RWPE1 (cell line): ENCODE measurements at regions not wholly inside any gene's neighbourhood (a gene's known extent, or its start where the extent isn't known, plus 50 kb on each side); places are given as distances from the start of the nearest gene placed in this dataset.

Experiments used
- CTCF ChIA-PET: fragments of 350-600 bp; sonication (Branson Sonifier 250); formaldehyde crosslinking; extraction: SDS; loops from one replicate; lab custom pipeline; 2021; lab: Yijun Ruan, JAX
- POLR2A ChIA-PET: fragments of 400-600 bp; formaldehyde crosslinking; extraction: SDS; loops from one replicate; lab custom pipeline; 2020; ENCODE audit warnings: antibody characterized with exemption; ENCODE audit not compliant: low non-redundant PET; lab: Yijun Ruan, JAX
- DNase-seq: peaks from one replicate; pipeline ENCODE4 v3.0.0; 2012; ENCODE audit warnings: low spot score
- H3K27ac ChIP-seq: fragments of 450-650 bp; 2 replicates; pipeline ENCODE4 v1.5.1; 2017
- TF ChIP-seq, protein P1 (sequence below): fragments of 450-650 bp; conservative IDR thresholded peaks from 2 replicates; pipeline ENCODE4 v1.5.1; 2017; ENCODE audit warnings: low read depth, mild to moderate bottlenecking

DNA sequence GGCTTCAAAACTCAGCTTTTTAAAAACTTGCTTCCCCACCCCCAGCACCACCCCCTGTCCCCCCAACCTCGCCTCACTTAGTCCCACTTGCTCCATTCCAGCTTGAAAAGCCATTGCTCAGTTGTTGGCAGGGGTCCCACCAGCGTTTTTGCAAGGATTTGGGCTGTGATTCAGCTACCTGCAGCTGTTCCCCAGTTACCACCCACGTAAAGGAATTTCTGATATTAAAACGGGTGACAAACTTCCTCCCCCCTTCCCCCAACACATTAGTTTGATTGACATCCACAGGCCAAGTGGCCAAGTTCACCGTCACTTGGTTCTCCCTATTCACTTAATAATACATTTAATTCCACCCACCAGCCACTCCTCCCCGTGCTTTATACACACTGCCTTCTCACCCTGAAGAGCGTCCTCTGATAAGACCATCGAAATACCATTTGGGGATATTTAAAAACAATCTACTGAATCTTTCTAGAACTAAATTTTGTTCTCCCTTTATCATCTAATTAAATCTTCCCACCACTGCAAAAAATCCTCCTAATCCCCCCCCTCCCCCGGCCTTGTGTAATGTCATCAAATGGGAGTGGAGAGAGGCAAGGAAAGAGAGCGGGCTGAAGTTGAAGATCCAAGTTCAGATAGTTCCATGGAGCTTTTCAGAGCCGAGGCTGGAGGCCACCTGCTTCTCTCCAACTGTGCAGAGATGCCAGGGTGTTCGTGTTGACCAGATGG, 55.1 kb downstream of the SOX9 start:
- ChIA-PET POLR2A (no interaction called here), CTCF (no interaction called here)
- peak; percentile 39 for DNase-seq
- peak overlapping the region; percentile 56 for H3K27ac ChIP-seq
- TF ChIP-seq, protein P1, sequence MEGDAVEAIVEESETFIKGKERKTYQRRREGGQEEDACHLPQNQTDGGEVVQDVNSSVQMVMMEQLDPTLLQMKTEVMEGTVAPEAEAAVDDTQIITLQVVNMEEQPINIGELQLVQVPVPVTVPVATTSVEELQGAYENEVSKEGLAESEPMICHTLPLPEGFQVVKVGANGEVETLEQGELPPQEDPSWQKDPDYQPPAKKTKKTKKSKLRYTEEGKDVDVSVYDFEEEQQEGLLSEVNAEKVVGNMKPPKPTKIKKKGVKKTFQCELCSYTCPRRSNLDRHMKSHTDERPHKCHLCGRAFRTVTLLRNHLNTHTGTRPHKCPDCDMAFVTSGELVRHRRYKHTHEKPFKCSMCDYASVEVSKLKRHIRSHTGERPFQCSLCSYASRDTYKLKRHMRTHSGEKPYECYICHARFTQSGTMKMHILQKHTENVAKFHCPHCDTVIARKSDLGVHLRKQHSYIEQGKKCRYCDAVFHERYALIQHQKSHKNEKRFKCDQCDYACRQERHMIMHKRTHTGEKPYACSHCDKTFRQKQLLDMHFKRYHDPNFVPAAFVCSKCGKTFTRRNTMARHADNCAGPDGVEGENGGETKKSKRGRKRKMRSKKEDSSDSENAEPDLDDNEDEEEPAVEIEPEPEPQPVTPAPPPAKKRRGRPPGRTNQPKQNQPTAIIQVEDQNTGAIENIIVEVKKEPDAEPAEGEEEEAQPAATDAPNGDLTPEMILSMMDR, result no peak

DNA sequence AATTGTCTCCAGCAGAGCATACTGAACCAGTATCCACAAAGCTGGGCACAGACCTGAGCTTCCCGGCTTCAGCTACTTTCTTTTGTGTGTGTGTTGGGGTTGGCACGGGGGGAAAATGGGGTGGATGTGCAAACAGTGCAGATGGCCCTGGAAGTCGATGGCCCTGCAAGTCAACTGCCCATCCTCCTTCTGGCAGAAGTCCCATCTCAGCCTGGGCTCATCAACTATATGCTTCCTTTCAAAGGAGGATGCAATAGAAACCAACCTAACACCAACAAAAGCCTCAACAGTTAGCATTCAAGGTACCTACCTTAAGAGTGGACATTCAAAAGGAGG, 55.7 kb downstream of the SOX9 start:
- CTCF ChIA-PET, result no interaction called here
- H3K27ac ChIP-seq, result no peak overlapping the region
- TF ChIP-seq, protein P1, result no peak
- POLR2A ChIA-PET, result no interaction called here
- no peak for DNase-seq

DNA sequence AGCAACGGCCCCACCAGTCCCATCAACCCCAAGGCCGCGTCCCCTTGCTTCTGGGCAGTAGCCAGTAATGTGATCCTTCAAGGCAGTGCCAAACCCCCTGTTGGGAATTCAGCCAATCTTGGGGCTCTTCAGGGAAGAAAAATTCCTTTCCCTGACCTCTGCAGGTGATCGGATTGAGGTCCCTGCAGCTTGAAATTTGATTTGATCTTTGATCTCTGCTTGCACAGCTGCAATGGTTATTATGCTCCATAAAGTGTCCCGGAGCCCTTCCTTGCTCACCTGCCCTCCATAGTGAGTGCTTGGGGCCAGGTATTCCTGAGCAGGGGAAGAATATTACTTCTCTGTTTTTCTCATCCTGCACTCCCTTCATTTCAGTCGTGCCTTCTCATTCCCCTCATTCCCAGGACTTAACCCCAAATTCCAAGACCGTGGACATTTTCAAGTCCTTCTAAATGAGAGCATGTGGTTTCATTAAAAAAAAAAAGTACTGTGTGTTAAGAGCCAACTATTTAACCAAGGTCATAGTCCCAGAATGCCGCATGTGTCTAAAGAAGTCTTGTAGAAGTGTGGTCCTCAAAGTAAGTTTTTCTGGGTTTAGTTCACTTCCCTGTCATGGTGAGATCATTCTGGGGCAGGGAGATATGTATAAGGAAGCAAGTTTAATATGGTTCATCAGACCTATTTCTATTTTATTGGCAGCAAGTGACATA, 56.3 kb downstream of the SOX9 start:
- POLR2A ChIA-PET, result no interaction called here
- TF ChIP-seq, protein P1, result no peak
- CTCF ChIA-PET, result no interaction called here
- no peak for DNase-seq
- no peak overlapping the region for H3K27ac ChIP-seq

DNA sequence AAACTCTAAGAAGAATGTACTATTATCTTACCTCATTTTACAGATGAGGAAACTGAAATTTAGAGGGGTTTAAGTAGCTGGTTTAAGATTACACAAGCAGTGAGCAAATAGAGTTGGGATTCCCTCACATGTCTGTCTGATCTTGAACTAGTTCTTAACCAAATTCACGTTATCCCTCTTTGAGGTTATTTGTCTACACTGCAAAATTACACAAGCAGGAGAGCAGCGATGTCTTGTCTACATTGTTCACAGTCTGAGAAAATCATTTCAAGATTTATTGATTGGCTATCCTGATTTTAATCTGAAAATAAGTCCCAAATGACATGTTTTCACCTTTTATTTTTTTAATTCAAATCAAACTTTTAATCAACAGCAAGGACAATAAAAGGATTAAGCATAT, 56.9 kb downstream of the SOX9 start:
- DNase-seq, result no peak
- no peak overlapping the region for H3K27ac ChIP-seq
- ChIA-PET CTCF (no interaction called here), POLR2A (no interaction called here)
- TF ChIP-seq, protein P1, result no peak

DNA sequence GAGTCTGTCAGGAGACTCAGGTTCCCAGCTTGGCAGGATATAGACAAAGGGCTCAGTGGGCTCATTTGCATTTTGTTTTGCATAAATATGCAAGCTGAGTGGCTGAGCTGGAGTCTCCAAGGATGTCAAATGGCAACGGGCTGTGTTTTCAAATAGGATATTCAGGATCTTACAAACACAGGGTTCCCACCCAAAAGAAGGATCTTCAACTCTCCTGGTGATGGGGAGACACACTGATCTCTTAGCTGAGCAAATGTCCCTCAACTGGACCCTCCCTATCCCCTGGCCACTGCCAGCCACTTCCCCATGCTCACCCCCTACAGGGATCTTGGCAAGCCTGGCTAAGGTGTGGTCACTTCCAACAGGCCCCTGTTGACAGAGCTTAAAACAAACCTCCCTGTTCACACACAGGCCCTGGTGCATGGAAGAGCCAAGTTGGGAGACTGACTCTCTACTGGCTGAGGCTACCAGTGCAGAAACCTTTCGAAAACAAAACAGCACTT, 61.6 kb downstream of the SOX9 start:
- ChIA-PET CTCF (no interaction called here), POLR2A (no interaction called here)
- TF ChIP-seq, protein P1, result no peak
- no peak for DNase-seq
- H3K27ac ChIP-seq, result no peak overlapping the region

DNA sequence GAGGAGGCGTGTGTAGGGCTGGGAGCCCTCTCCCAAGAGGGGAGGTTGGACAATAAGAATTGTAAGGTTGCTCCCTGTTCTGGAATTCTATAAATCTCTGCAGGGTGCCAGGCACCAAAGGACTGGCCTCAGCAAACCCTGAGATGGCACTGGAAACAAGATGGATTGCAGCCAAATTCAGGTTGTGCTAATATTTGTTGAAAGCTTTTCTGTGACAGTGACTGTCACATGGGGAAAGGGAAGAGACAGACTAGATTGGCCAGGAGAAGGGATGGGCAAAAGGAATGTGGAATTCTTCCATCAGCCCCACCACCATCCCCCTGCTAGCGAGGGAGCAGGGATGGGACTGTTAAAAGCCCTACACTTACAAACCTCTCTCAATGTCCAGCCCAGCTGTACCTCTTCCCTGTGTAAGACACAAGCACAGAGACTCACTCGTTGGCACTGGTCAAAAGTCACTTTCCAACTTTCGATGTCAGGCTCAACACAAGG, 62.4 kb downstream of the SOX9 start:
- no peak for DNase-seq
- TF ChIP-seq, protein P1, result no peak
- no peak overlapping the region for H3K27ac ChIP-seq
- CTCF ChIA-PET, result interaction anchor here (1.0 kb wide), 1 partner anchor 15 kb away, joined by 3 read pairs; no protein-coding TSS in a partner anchor
- POLR2A ChIA-PET, result no interaction called here
